GM23338 (cell line): ENCODE measurements at regions not wholly inside any gene's neighbourhood (a gene's known extent, or its start where the extent isn't known, plus 50 kb on each side); places are given as distances from the start of the nearest gene placed in this dataset.

Experiments
- ATAC-seq: fragments of 200-7000 bp; cut with Tn5 transposase; 3 replicates; pipeline ENCODE4 v1.9.1; 2020
- DNase-seq: peaks from one replicate; pipeline ENCODE4 v3.0.0-alpha.2; 2015; ENCODE audit warnings: low spot score
- H2AFZ ChIP-seq: fragments of 200-600 bp; sonication (generic); 2 replicates; pipeline ENCODE4 v1.8.0; 2016; ENCODE audit warnings: antibody characterized with exemption, mild to moderate bottlenecking, moderate library complexity
- H3F3A ChIP-seq: fragments of 200-600 bp; sonication (generic); replicated peaks from 2 replicates; pipeline ENCODE4 v1.8.0; 2017; ENCODE audit warnings: antibody characterized with exemption, mixed run types, low read depth
- H3K27ac ChIP-seq: fragments of 200-600 bp; sonication (generic); 2 replicates; pipeline ENCODE4 v1.6.1; 2016; ENCODE audit warnings: low read depth
- H3K27me3 ChIP-seq: fragments of 200-600 bp; sonication (generic); 2 replicates; pipeline ENCODE4 v1.8.0; 2016; ENCODE audit warnings: mild to moderate bottlenecking, mixed run types, moderate library complexity; ENCODE audit not compliant: insufficient read depth
- H3K36me3 ChIP-seq: fragments of 200-600 bp; sonication (generic); 2 replicates; pipeline ENCODE4 v1.8.0; 2016; ENCODE audit warnings: mild to moderate bottlenecking; ENCODE audit not compliant: insufficient read depth
- H3K4me1 ChIP-seq: fragments of 200-600 bp; sonication (generic); 2 replicates; pipeline ENCODE4 v1.8.0; 2016; ENCODE audit warnings: mild to moderate bottlenecking, moderate library complexity; ENCODE audit not compliant: insufficient read depth
- H3K4me2 ChIP-seq: fragments of 200-600 bp; sonication (generic); 2 replicates; pipeline ENCODE4 v1.7.1; 2017; ENCODE audit warnings: mixed run types
- H3K4me3 ChIP-seq: fragments of 200-600 bp; sonication (generic); 2 replicates; pipeline ENCODE4 v1.6.1; 2016; ENCODE audit warnings: mixed run types
- H3K79me2 ChIP-seq: fragments of 200-600 bp; sonication (generic); replicated peaks from 2 replicates; pipeline ENCODE4 v1.8.0; 2017; ENCODE audit warnings: mild to moderate bottlenecking; ENCODE audit not compliant: insufficient read depth
- H3K9me2 ChIP-seq: fragments of 200-600 bp; sonication (generic); 2 replicates; pipeline ENCODE4 v1.8.0; 2017; ENCODE audit not compliant: insufficient read depth
- H4K20me1 ChIP-seq: fragments of 200-600 bp; sonication (generic); replicated peaks from 2 replicates; pipeline ENCODE4 v1.8.0; 2017; ENCODE audit warnings: mild to moderate bottlenecking; ENCODE audit not compliant: insufficient read depth
- H3K27ac Mint-ChIP-seq: 2 replicates; pipeline ENCODE4 v1.8.0; 2020; ENCODE audit warnings: inconsistent platforms, mild to moderate bottlenecking, moderate library complexity, mixed read lengths
- H3K27me3 Mint-ChIP-seq: 3 replicates; pipeline ENCODE4 v1.8.0; 2022; ENCODE audit warnings: low read depth, mild to moderate bottlenecking, moderate library complexity, mixed read lengths, inconsistent platforms; ENCODE audit not compliant: insufficient read depth, poor library complexity
- H3K36me3 Mint-ChIP-seq: 3 replicates; pipeline ENCODE4 v1.8.0; 2021; ENCODE audit warnings: low read depth, mild to moderate bottlenecking, inconsistent platforms, moderate library complexity, mixed read lengths
- H3K4me1 Mint-ChIP-seq: 3 replicates; pipeline ENCODE4 v1.8.0; 2020; ENCODE audit warnings: mild to moderate bottlenecking, inconsistent platforms, mixed read lengths
- H3K4me3 Mint-ChIP-seq: 3 replicates; pipeline ENCODE4 v1.8.0; 2021; ENCODE audit warnings: moderate library complexity, mild to moderate bottlenecking, inconsistent platforms, mixed read lengths
- H3K9me3 Mint-ChIP-seq: 3 replicates; pipeline ENCODE4 v1.8.0; 2020; ENCODE audit warnings: moderate library complexity, mild to moderate bottlenecking, inconsistent platforms, mixed read lengths
- CTCF ChIP-seq, 2 experiments: fragments of 200-600 bp in 1 of 2; sonication (generic) in 1 of 2; conservative IDR thresholded peaks; 2 replicates each; pipeline versions ENCODE4 v1.5.1 to v1.6.1; 2016 to 2017; ENCODE audit warnings: antibody characterized with exemption in 2 of 2, low read depth in 2 of 2, mild to moderate bottlenecking in 2 of 2, moderate library complexity in 1 of 2
- ETS1 ChIP-seq: IDR thresholded peaks from 2 replicates; pipeline ENCODE4 v1.6.1; 2016; ENCODE audit warnings: antibody characterized with exemption
- EZH2phosphoT487 ChIP-seq: fragments of 200-600 bp; sonication (generic); IDR thresholded peaks from one replicate; pipeline ENCODE4 v1.8.1; 2018; ENCODE audit warnings: antibody characterized with exemption; ENCODE audit not compliant: unreplicated experiment
- JUNB ChIP-seq: IDR thresholded peaks from one replicate; pipeline ENCODE4 v1.6.1; 2016; ENCODE audit warnings: antibody characterized with exemption; ENCODE audit not compliant: unreplicated experiment
- NANOG ChIP-seq: IDR thresholded peaks from 2 replicates; pipeline ENCODE4 v1.6.1; 2016; ENCODE audit warnings: antibody characterized with exemption, borderline replicate concordance
- REST ChIP-seq: IDR thresholded peaks from one replicate; pipeline ENCODE4 v1.6.1; 2018; ENCODE audit warnings: antibody characterized with exemption; ENCODE audit not compliant: unreplicated experiment
- STAT1 ChIP-seq: IDR thresholded peaks from one replicate; pipeline ENCODE4 v1.6.1; 2016; ENCODE audit warnings: antibody characterized with exemption; ENCODE audit not compliant: unreplicated experiment
- ZNF114 ChIP-seq: fragments of 250-450 bp; sonication (Bioruptor Pico); IDR thresholded peaks from 2 replicates; pipeline ENCODE4 v1.5.0; 2020; ENCODE audit warnings: mild to moderate bottlenecking, moderate library complexity
- ZNF331 ChIP-seq: fragments of 250-450 bp; sonication (Bioruptor Pico); IDR thresholded peaks from 2 replicates; pipeline ENCODE4 v1.5.0; 2020; ENCODE audit warnings: low read depth, mild to moderate bottlenecking, moderate library complexity

GRCh38 chr1:239170828-239171227 lies 215.5 kb upstream of the CHRM3 start (continued):
- no peak for TF ChIP-seq ETS1
- TF ChIP-seq STAT1: no peak

DNA sequence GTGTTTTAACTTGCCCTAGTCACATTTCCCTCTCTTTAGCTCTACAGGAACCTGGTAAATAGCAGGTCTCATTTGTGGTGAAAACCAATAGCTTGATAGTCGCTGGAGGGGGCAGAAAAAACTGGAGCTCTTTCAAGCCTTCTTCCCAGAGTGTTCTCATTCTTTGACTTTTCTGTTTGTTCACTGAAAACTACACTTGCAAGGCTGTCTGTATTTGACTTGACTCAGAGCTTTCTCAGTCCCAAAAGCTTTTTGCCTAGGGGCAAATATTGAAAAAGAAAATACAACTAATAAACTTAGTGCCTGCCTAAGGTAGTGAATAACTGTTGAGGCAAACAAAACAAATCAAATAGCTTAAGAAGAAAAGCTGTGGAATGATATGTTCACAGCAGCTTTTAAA lies 217.1 kb upstream of the CHRM3 start:
- H3K27me3 ChIP-seq: no peaks in the 10 kb centered on the region
- H3K4me1 Mint-ChIP-seq: no peaks in the 10 kb centered on the region
- H3K4me3 Mint-ChIP-seq: no peak overlapping the region
- H3K79me2 ChIP-seq: no peaks in the 10 kb centered on the region
- no peaks in the 10 kb centered on the region; the same call in 2 of the 3 replicates for H3K36me3 Mint-ChIP-seq
- no peak overlapping the region for H3K27ac Mint-ChIP-seq
- no peaks in the 10 kb centered on the region for H3K36me3 ChIP-seq
- H2AFZ ChIP-seq: no peak overlapping the region
- no peak overlapping the region for H3K4me2 ChIP-seq
- H4K20me1 ChIP-seq: no peaks in the 10 kb centered on the region
- H3K27me3 Mint-ChIP-seq: peaks cover 1% of the 10 kb centered on the region
- H3F3A ChIP-seq: no peaks in the 10 kb centered on the region
- no peaks in the 10 kb centered on the region for H3K9me2 ChIP-seq
- peaks cover 10% of the 10 kb centered on the region; the same call in 1 of the 3 replicates for H3K9me3 Mint-ChIP-seq
- TF ChIP-seq ZNF114 (no peak), ZNF331 (no peak), NANOG (no peak), ETS1 (no peak)
- no peak for DNase-seq
- no peaks in the 10 kb centered on the region for H3K4me1 ChIP-seq
- no peak overlapping the region for H3K27ac ChIP-seq
- ATAC-seq: no peak
- no peak overlapping the region for H3K4me3 ChIP-seq

DNA sequence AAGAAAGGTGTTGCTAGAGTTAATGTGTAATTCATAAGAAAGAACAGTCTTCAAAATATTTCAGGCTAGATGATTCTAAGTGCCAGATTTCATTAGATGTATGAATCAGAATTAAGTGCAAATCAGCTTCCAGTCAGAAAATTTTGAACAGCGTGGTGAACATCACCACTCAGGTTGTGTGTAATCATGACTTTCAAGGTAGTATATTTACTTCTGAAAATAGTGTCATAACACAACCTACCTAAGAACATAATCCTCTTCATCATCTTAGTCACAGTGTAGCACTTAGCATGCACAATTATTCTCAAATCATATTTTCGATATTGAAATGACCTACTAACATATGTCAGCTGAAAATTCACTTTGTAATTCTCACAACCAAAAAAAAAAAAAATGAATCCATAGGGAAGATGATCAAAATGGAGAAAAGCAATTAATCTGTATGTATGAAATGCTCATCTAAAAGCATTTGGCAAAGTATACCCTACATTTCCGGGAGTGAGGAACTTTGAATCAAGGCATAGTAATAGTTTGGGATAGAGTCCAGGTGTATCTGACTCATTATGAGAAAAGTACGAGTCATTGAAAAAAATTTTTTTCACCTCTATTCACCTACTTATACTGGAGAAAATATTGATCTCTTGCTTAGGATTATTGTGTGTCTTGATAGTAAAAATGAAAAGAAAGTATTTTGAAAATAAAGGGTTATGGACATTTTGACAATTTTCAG lies 221.8 kb upstream of the CHRM3 start:
- Mint-ChIP-seq H3K27me3 (no peaks in the 10 kb centered on the region), H3K36me3 (no peaks in the 10 kb centered on the region), H3K27ac (no peak overlapping the region), H3K4me1 (no peaks in the 10 kb centered on the region), H3K4me3 (no peak overlapping the region), H3K9me3 (no peaks in the 10 kb centered on the region)
- Histone ChIP-seq H3K4me3 (no peak overlapping the region), H3K27me3 (no peaks in the 10 kb centered on the region), H2AFZ (no peak overlapping the region), H4K20me1 (no peaks in the 10 kb centered on the region), H3F3A (no peaks in the 10 kb centered on the region), H3K36me3 (no peaks in the 10 kb centered on the region), H3K4me2 (no peak overlapping the region), H3K9me2 (no peaks in the 10 kb centered on the region), H3K4me1 (no peaks in the 10 kb centered on the region), H3K79me2 (no peaks in the 10 kb centered on the region), H3K27ac (no peak overlapping the region)
- DNase-seq: no peak
- no peak for ATAC-seq
- TF ChIP-seq JUNB (no peak), ZNF331 (no peak), REST (no peak), EZH2phosphoT487 (no peak), CTCF (conservative IDR thresholded peaks at IDR 0.05; ENCODE audit: low read depth in 2 of 2) (no peak), NANOG (no peak)
